OCI-LY7 (cell line): ENCODE measurements at regions not wholly inside any gene's neighbourhood (a gene's known extent, or its start where the extent isn't known, plus 50 kb on each side); places are given as distances from the start of the nearest gene placed in this dataset.

Source experiments
- BruUV-seq: library from RNA; stranded (reverse); fragments of 400-500 nt; replicated peaks from 2 replicates; lab custom pipeline; 2021; lab: Mats Ljungman, UMichigan
- CTCF ChIA-PET: fragments of 300-600 bp; sonication (Branson Sonifier 250); formaldehyde crosslinking; loops from one replicate; lab custom pipeline; 2022; ENCODE audit warnings: antibody characterized with exemption; ENCODE audit not compliant: unreplicated experiment; lab: Charles Lee
- POLR2A ChIA-PET: fragments of 300-600 bp; sonication (Branson Sonifier 250); formaldehyde crosslinking; loops from one replicate; lab custom pipeline; 2022; ENCODE audit warnings: antibody characterized with exemption; lab: Charles Lee
- DNase-seq: peaks from one replicate; pipeline ENCODE4 v3.0.0-alpha.2; 2015; ENCODE audit warnings: low spot score
- H2AFZ ChIP-seq: fragments of 200-600 bp; sonication (generic), shearing (Covaris generic); 2 replicates; pipeline ENCODE4 v1.6.1; 2014; ENCODE audit warnings: mild to moderate bottlenecking, antibody characterized with exemption, low read length, moderate library complexity
- H3K27ac ChIP-seq: fragments of 200-600 bp; sonication (generic); 2 replicates; pipeline ENCODE4 v1.5.1; 2014; ENCODE audit warnings: mixed run types, low read depth, mild to moderate bottlenecking, moderate library complexity, low read length, inconsistent platforms; ENCODE audit not compliant: poor library complexity, severe bottlenecking
- H3K36me3 ChIP-seq: fragments of 200-600 bp; sonication (generic); 2 replicates; pipeline ENCODE4 v1.6.1; 2014; ENCODE audit warnings: mild to moderate bottlenecking, antibody characterized with exemption, low read length, moderate library complexity, mixed read lengths; ENCODE audit not compliant: insufficient read depth
- H3K4me1 ChIP-seq: fragments of 200-600 bp; sonication (generic); 2 replicates; pipeline ENCODE4 v1.5.1; 2014; ENCODE audit warnings: mild to moderate bottlenecking, low read length; ENCODE audit not compliant: insufficient read depth, poor library complexity, severe bottlenecking
- H3K4me2 ChIP-seq: fragments of 200-600 bp; sonication (generic); 2 replicates; pipeline ENCODE4 v1.6.1; 2014; ENCODE audit warnings: mild to moderate bottlenecking, low read length
- H3K4me3 ChIP-seq: fragments of 200-600 bp; sonication (generic); 2 replicates; pipeline ENCODE4 v1.5.1; 2014; ENCODE audit warnings: mild to moderate bottlenecking, low read depth, low read length; ENCODE audit not compliant: poor library complexity, severe bottlenecking
- H3K79me2 ChIP-seq: fragments of 200-600 bp; sonication (generic); 2 replicates; pipeline ENCODE4 v1.6.1; 2016; ENCODE audit warnings: low read depth, mild to moderate bottlenecking, low read length, moderate library complexity, mixed read lengths; ENCODE audit not compliant: insufficient read depth
- H3K9me2 ChIP-seq: fragments of 200-600 bp; sonication (generic); 2 replicates; pipeline ENCODE4 v1.6.1; 2016; ENCODE audit warnings: mild to moderate bottlenecking, low read length, mixed read lengths; ENCODE audit not compliant: insufficient read depth
- H3K9me3 ChIP-seq: fragments of 200-600 bp; sonication (generic); 2 replicates; pipeline ENCODE4 v1.6.1; 2014; ENCODE audit warnings: mild to moderate bottlenecking, mixed run types, low read length, mixed read lengths
- H4K20me1 ChIP-seq: fragments of 200-600 bp; sonication (generic); 2 replicates; pipeline ENCODE4 v1.6.1; 2014; ENCODE audit warnings: mild to moderate bottlenecking, antibody characterized with exemption, low read length, moderate library complexity, mixed read lengths; ENCODE audit not compliant: insufficient read depth
- CTCF ChIP-seq: fragments of 200-600 bp; sonication (generic); conservative IDR thresholded peaks from 2 replicates; pipeline ENCODE4 v1.5.1; 2014; ENCODE audit warnings: mild to moderate bottlenecking, antibody characterized with exemption, low read length, moderate library complexity, mixed read lengths
- EZH2phosphoT487 ChIP-seq: fragments of 200-600 bp; sonication (generic); IDR thresholded peaks from 2 replicates; pipeline ENCODE4 v1.6.1; 2018; ENCODE audit warnings: low read depth, borderline replicate concordance, mild to moderate bottlenecking, mixed run types, antibody characterized with exemption, low read length, moderate library complexity, mixed read lengths
- intact Hi-C: fragments of 100-400 bp; cut with micrococcal nuclease; formaldehyde crosslinking; loops from one replicate; pipeline ENCODE4 v1.10.0; 2022; ENCODE audit not compliant: unreplicated experiment

- POLR2A ChIA-PET = no interaction called here
- Histone ChIP-seq H3K27ac (no peak overlapping the region), H3K36me3 (no peaks in the 10 kb centered on the region), H3K9me3 (no peaks in the 10 kb centered on the region), H4K20me1 (no peaks in the 10 kb centered on the region), H3K4me2 (no peak overlapping the region), H3K79me2 (no peaks in the 10 kb centered on the region), H3K9me2 (no peaks in the 10 kb centered on the region), H3K4me3 (no peak overlapping the region), H2AFZ (no peak overlapping the region), H3K4me1 (no peaks in the 10 kb centered on the region)
- CTCF ChIA-PET = no interaction called here
- DNase-seq = no peak
- intact Hi-C loops = no loop called here
- BruUV-seq = no TSS peak
- TF ChIP-seq EZH2phosphoT487 = no peak
- TF ChIP-seq CTCF = no peak
Observed at GRCh38 chr2:240324312-240325015, 111.0 kb upstream of the GPC1 start.

DNA sequence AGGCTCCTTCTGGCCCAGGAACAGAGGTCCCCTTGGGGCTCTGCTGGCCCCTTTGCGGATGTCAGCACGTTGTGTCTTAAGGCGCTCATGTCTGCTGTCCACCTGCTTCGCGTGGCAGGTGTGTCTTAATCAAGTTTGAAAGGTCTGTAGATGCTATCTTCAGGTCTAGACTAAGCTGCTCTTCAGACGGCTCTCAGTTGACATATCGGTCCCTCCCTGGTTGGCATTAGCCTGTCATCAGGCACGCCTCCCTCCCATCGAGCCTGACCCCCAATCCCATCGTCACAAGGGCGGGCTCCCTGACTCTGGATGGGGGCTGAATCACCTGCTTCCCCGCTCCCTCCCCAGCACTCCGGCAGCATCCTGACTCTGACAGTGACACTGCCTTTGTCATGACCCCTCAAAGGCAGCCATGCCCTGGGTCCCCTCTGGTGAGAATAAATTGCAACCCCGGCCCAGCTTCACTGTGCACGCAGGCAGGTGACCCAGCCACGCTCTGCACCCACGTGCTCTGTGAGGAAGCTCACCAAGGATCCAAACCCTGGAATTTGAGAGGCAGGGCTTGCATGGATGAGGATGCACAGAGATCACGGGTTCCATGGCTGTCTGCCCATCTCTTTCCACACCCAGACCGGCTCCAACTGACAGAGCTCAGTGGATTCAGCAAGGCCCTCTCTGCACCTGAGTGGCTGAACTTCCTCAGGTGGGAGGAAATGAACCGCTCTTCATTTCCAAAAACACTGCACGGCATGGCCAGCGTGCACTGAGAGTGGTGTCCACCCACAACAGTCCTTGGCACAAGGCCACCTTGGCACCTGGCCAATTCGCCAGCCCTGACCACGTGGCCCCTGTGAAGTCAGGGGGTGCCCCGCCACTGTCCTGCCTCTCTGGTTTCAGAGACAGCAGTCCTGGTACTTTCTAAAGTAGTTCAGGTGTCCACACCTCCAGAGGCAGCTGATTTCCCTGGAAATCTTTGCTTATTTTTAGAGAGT lies 110.2 kb upstream of the GPC1 start:
- BruUV-seq = no TSS peak
- H4K20me1 ChIP-seq = no peaks in the 10 kb centered on the region
- no peak overlapping the region for H2AFZ ChIP-seq
- H3K4me1 ChIP-seq = no peaks in the 10 kb centered on the region
- H3K79me2 ChIP-seq = no peaks in the 10 kb centered on the region
- H3K9me2 ChIP-seq = no peaks in the 10 kb centered on the region
- H3K4me2 ChIP-seq = no peak overlapping the region
- POLR2A ChIA-PET = no interaction called here
- H3K4me3 ChIP-seq = no peak overlapping the region
- CTCF ChIA-PET = no interaction called here
- H3K9me3 ChIP-seq = no peaks in the 10 kb centered on the region
- H3K36me3 ChIP-seq = no peaks in the 10 kb centered on the region
- TF ChIP-seq EZH2phosphoT487 (no peak), CTCF (no peak)
- no peak overlapping the region for H3K27ac ChIP-seq
- DNase-seq = no peak
- intact Hi-C loops = no loop called here
